HG02588 (cell line): ENCODE measurements at regions not wholly inside any gene's neighbourhood (a gene's known extent, or its start where the extent isn't known, plus 50 kb on each side); places are given as distances from the start of the nearest gene placed in this dataset.
"Not testable (repeated sequence)": the region's sequence is repeated elsewhere in the genome, so short reads cannot be mapped to it uniquely, and the experiment has no call there.

Experiments used
- ATAC-seq: cut with Tn5 transposase; IDR thresholded peaks from one replicate; pipeline ENCODE4 v1.9.1; 2021; ENCODE audit warnings: mild to moderate bottlenecking, moderate library complexity; ENCODE audit not compliant: unreplicated experiment

GRCh38 chr3:193800138-193801043 is 207.4 kb downstream of the OPA1 start:
- no peak for ATAC-seq

GRCh38 chr3:193801097-193801496 is 208.1 kb downstream of the OPA1 start:
- ATAC-seq = no peak

- no peak for ATAC-seq
Measured at GRCh38 chr3:193803288-193803687, 210.3 kb downstream of the OPA1 start.

- ATAC-seq = no peak
Measured at GRCh38 chr3:193805448-193805847, 212.4 kb downstream of the OPA1 start.

GRCh38 chr3:193808317-193808716 is 215.3 kb downstream of the OPA1 start:
- ATAC-seq = no peak

GRCh38 chr3:193809106-193809505 is 216.1 kb downstream of the OPA1 start:
- no peak for ATAC-seq

GRCh38 chr3:193812078-193812725 is 219.2 kb downstream of the OPA1 start:
- no peak for ATAC-seq

GRCh38 chr3:193812791-193813500 is 219.9 kb downstream of the OPA1 start:
- ATAC-seq = no peak

GRCh38 chr3:193813501-193813830 is 220.5 kb downstream of the OPA1 start:
- ATAC-seq = no peak

- no peak for ATAC-seq
Measured at GRCh38 chr3:193814166-193814892, 221.3 kb downstream of the OPA1 start.

GRCh38 chr3:193815246-193816027 is 222.4 kb downstream of the OPA1 start:
- no peak for ATAC-seq

- ATAC-seq = no peak
Measured at GRCh38 chr3:193816028-193816395, 223.0 kb downstream of the OPA1 start.

- no peak for ATAC-seq
Measured at GRCh38 chr3:193816656-193817311, 223.8 kb downstream of the OPA1 start.

GRCh38 chr3:193819117-193820010 is 226.4 kb downstream of the OPA1 start:
- ATAC-seq = no peak

- ATAC-seq = no peak
Measured at GRCh38 chr3:193821151-193821668, 228.2 kb downstream of the OPA1 start.

GRCh38 chr3:193822492-193823212 is 229.6 kb downstream of the OPA1 start:
- no peak for ATAC-seq

- not testable (repeated sequence) for ATAC-seq
Measured at GRCh38 chr3:193823213-193823605, 230.2 kb downstream of the OPA1 start.

- no peak for ATAC-seq
Measured at GRCh38 chr3:193824365-193824764, 231.4 kb downstream of the OPA1 start.
